GM12878 (cell line): ENCODE measurements at regions not wholly inside any gene's neighbourhood (a gene's known extent, or its start where the extent isn't known, plus 50 kb on each side); places are given as distances from the start of the nearest gene placed in this dataset.

Source experiments
- ATAC-seq: fragments of 200-7000 bp; cut with Tn5 transposase; 3 replicates; pipeline ENCODE4 v1.9.1; 2020; ENCODE audit warnings: mild to moderate bottlenecking, moderate library complexity
- BruUV-seq: library from RNA; stranded (reverse); fragments of 400-500 nt; replicated peaks from 2 replicates; lab custom pipeline; 2021; lab: Mats Ljungman, UMichigan
- CTCF ChIA-PET: fragments of 300-600 bp; sonication (Branson Sonifier 250); formaldehyde crosslinking; extraction: SDS; loops from one replicate; lab custom pipeline; 2021; ENCODE audit warnings: inconsistent platforms; lab: Yijun Ruan, JAX
- POLR2A ChIA-PET: fragments of 350-600 bp; formaldehyde crosslinking; extraction: SDS; loops from one replicate; lab custom pipeline; 2021; ENCODE audit warnings: inconsistent platforms; lab: Charles Lee
- RAD21 ChIA-PET: fragments of 300-600 bp; sonication (Branson Sonifier 250); formaldehyde crosslinking; loops from one replicate; lab custom pipeline; 2023; ENCODE audit warnings: antibody characterized with exemption; ENCODE audit not compliant: unreplicated experiment; lab: Charles Lee
- SMC1A ChIA-PET: fragments of 300-600 bp; sonication (Branson Sonifier 250); formaldehyde crosslinking; loops from one replicate; lab custom pipeline; 2023; ENCODE audit not compliant: unreplicated experiment, uncharacterized antibody; lab: Charles Lee
- DNase-seq: peaks from one replicate; pipeline ENCODE4 v3.0.0-alpha.2; 2011; ENCODE audit warnings: low read depth, low spot score
- FAIRE-seq: peaks from 3 replicates; lab custom pipeline; 2011; peaks lifted over from hg19 to GRCh38; lab: Jason Lieb, UNC
- H2AFZ ChIP-seq: 2 replicates; pipeline ENCODE4 v1.6.0; 2011; ENCODE audit warnings: low read depth, low read length, control low read depth; ENCODE audit not compliant: control insufficient read depth
- H3K27ac ChIP-seq: 2 replicates; pipeline ENCODE4 v1.5.1; 2011; ENCODE audit warnings: control low read depth; ENCODE audit not compliant: control insufficient read depth, insufficient read depth
- H3K27me3 ChIP-seq, 2 experiments: replicated peaks in 1 of 2; 2 replicates each; pipeline versions ENCODE4 v1.6.0 to v1.6.1; 2011; ENCODE audit warnings: low read length in 1 of 2; ENCODE audit not compliant: control insufficient read depth in 2 of 2, insufficient read depth in 2 of 2
- H3K36me3 ChIP-seq, 2 experiments: 2 replicates each; pipeline ENCODE4 v1.5.1; 2011; ENCODE audit warnings: low read length in 1 of 2; ENCODE audit not compliant: control insufficient read depth in 2 of 2, insufficient read depth in 2 of 2
- H3K4me1 ChIP-seq: 2 replicates; pipeline ENCODE4 v1.6.1; 2011; ENCODE audit warnings: mild to moderate bottlenecking, low read length, moderate library complexity, mixed read lengths; ENCODE audit not compliant: control insufficient read depth, insufficient read depth
- H3K4me2 ChIP-seq: 2 replicates; pipeline ENCODE4 v1.6.0; 2011; ENCODE audit warnings: control low read depth; ENCODE audit not compliant: control insufficient read depth, insufficient read depth
- H3K4me3 ChIP-seq: fragments of 200-600 bp; sonication (generic); 2 replicates; pipeline ENCODE4 v1.5.1; 2016
- H3K79me2 ChIP-seq: 2 replicates; pipeline ENCODE4 v1.6.0; 2011; ENCODE audit warnings: low read length; ENCODE audit not compliant: control insufficient read depth, insufficient read depth
- H3K9ac ChIP-seq: 2 replicates; pipeline ENCODE4 v1.8.0; 2011; ENCODE audit warnings: low read length, control low read depth, mixed read lengths; ENCODE audit not compliant: control insufficient read depth, insufficient read depth
- H3K9me3 ChIP-seq: replicated peaks from 3 replicates; pipeline ENCODE4 v1.5.1; 2011; ENCODE audit warnings: mild to moderate bottlenecking, low read length; ENCODE audit not compliant: control insufficient read depth, insufficient read depth
- H4K20me1 ChIP-seq: 2 replicates; pipeline ENCODE4 v1.6.0; 2011; ENCODE audit not compliant: control insufficient read depth, insufficient read depth
- BCLAF1 ChIP-seq: fragments of 450-650 bp; IDR thresholded peaks from 2 replicates; pipeline ENCODE4 v1.6.1; 2017; ENCODE audit warnings: antibody characterized with exemption, mild to moderate bottlenecking, moderate library complexity
- E4F1 ChIP-seq: fragments of 450-650 bp; IDR thresholded peaks from 2 replicates; pipeline ENCODE4 v1.6.1; 2018; ENCODE audit warnings: borderline replicate concordance, mild to moderate bottlenecking; ENCODE audit not compliant: partially characterized antibody
- HDGF ChIP-seq: fragments of 450-650 bp; IDR thresholded peaks from 2 replicates; pipeline ENCODE4 v1.6.1; 2016; ENCODE audit warnings: antibody characterized with exemption
- KLF5 ChIP-seq: fragments of 450-650 bp; IDR thresholded peaks from 2 replicates; pipeline ENCODE4 v1.6.1; 2014; ENCODE audit warnings: mild to moderate bottlenecking; ENCODE audit not compliant: partially characterized antibody
- MXI1 ChIP-seq: fragments of 150-350 bp; IDR thresholded peaks from 2 replicates; pipeline ENCODE4 v1.6.1; 2011; ENCODE audit warnings: low read depth, mild to moderate bottlenecking, inconsistent platforms, low read length, improper control_type of control experiment
- MYC ChIP-seq: IDR thresholded peaks from 2 replicates; pipeline ENCODE4 v1.6.1; 2011; ENCODE audit warnings: mild to moderate bottlenecking, low read length, moderate library complexity, inconsistent platforms; ENCODE audit not compliant: insufficient read depth, insufficient replicate concordance, insufficient read length, severe bottlenecking
- NFIC ChIP-seq: IDR thresholded peaks from 2 replicates; pipeline ENCODE4 v1.6.1; 2012; ENCODE audit warnings: low read depth, mild to moderate bottlenecking, inconsistent platforms, low read length, moderate library complexity
- PKNOX1 ChIP-seq: fragments of 450-650 bp; IDR thresholded peaks from 2 replicates; pipeline ENCODE4 v1.6.1; 2016; ENCODE audit warnings: mild to moderate bottlenecking
- RBBP5 ChIP-seq: fragments of 200-600 bp; sonication (generic); conservative IDR thresholded peaks from 2 replicates; pipeline ENCODE4 v1.6.1; 2016
- STAT3 ChIP-seq: IDR thresholded peaks from 2 replicates; pipeline ENCODE4 v1.6.1; 2011; ENCODE audit warnings: low read depth, low read length, improper control_type of control experiment
- ZBTB4 ChIP-seq: fragments of 450-650 bp; formaldehyde crosslinking; IDR thresholded peaks from 2 replicates; pipeline ENCODE4 v1.4.0; 2022; ENCODE audit warnings: mild to moderate bottlenecking, moderate library complexity
- WGBS: methylation state at CpG from one replicate; pipeline ENCODE4 v1.1.6; 2016; ENCODE audit warnings: low lambda C conversion rate; ENCODE audit not compliant: insufficient replicate concordance, insufficient coverage; ENCODE audit errors: missing lambda C conversion rate; 5-methylcytosine and 5-hydroxymethylcytosine counted together
- in situ Hi-C: fragments of 300-500 bp; cut with MboI; formaldehyde crosslinking; loops from 9 replicates; pipeline ENCODE4 v1.14.3; 2018; ENCODE audit warnings: mixed read lengths
- intact Hi-C: fragments of 100-400 bp; cut with micrococcal nuclease; formaldehyde crosslinking; loops from one replicate; pipeline ENCODE4 v1.14.2; 2022; ENCODE audit not compliant: unreplicated experiment

GRCh38 chr6:140599916-140600315 lies 1225.5 kb upstream of the CITED2 start (continued):
- TF ChIP-seq MYC, result no peak
- TF ChIP-seq PKNOX1, result no peak
- TF ChIP-seq E4F1, result no peak

GRCh38 chr6:140597181-140597580 lies 1222.7 kb upstream of the CITED2 start:
- H3K9ac ChIP-seq, result no peak overlapping the region
- ChIA-PET CTCF (interaction anchor here (1.2 kb wide), 1 partner anchor 13 kb away, joined by 3 read pairs; no protein-coding TSS in a partner anchor), RAD21 (no interaction called here), SMC1A (interaction anchor here (0.7 kb wide), 1 partner anchor 966 kb away, joined by 3 read pairs; no protein-coding TSS in a partner anchor), POLR2A (no interaction called here)
- no peak overlapping the region for H3K4me3 ChIP-seq
- no peak for DNase-seq
- in situ Hi-C loops, result no loop called here
- no peak overlapping the region for H2AFZ ChIP-seq
- H3K9me3 ChIP-seq, result no peaks in the 10 kb centered on the region; the same call in 1 of the 3 replicates
- intact Hi-C loops, result no loop called here
- no peaks in the 10 kb centered on the region for H3K4me1 ChIP-seq
- FAIRE-seq, result no peak
- WGBS, result 69% methylated on average over 1 of the region's 1 CpG
- BruUV-seq, result no TSS peak
- no peaks in the 10 kb centered on the region for H3K79me2 ChIP-seq
- no peak overlapping the region for H3K4me2 ChIP-seq
- H3K27me3 ChIP-seq, result no peaks in the 10 kb centered on the region
- no peak overlapping the region for H3K27ac ChIP-seq
- H4K20me1 ChIP-seq, result no peaks in the 10 kb centered on the region
- no peak for TF ChIP-seq BCLAF1
- no peak for TF ChIP-seq RBBP5
- TF ChIP-seq ZBTB4 (CRISPR knock-in tag), result no peak
- TF ChIP-seq NFIC, result no peak
- TF ChIP-seq HDGF, result no peak
- no peak for TF ChIP-seq STAT3
- no peak for TF ChIP-seq KLF5
- no peak for TF ChIP-seq MXI1
- H3K36me3 ChIP-seq, result no peaks in the 10 kb centered on the region
- no peak for ATAC-seq
